HL-60 (cell line): ENCODE measurements at regions not wholly inside any gene's neighbourhood (a gene's known extent, or its start where the extent isn't known, plus 50 kb on each side); places are given as distances from the start of the nearest gene placed in this dataset.
"Not testable (repeated sequence)": the region's sequence is repeated elsewhere in the genome, so short reads cannot be mapped to it uniquely, and the experiment has no call there.

Experiments used
- DNase-seq, 2 experiments: peaks; one replicate each; pipeline ENCODE4 v3.0.0-alpha.2; 2010 to 2020; ENCODE audit warnings: low read depth in 1 of 2, low spot score in 1 of 2
- H3K27ac ChIP-seq: fragments of 250-450 bp; sonication (Bioruptor Pico); replicated peaks from 2 replicates; pipeline ENCODE4 v1.5.1; 2020; ENCODE audit warnings: mild to moderate bottlenecking, moderate library complexity
- H3K27me3 ChIP-seq: fragments of 250-450 bp; sonication (Bioruptor Pico); 2 replicates; pipeline ENCODE4 v1.5.1; 2021; ENCODE audit warnings: mild to moderate bottlenecking, moderate library complexity; ENCODE audit not compliant: insufficient read depth, poor library complexity, severe bottlenecking
- H3K4me3 ChIP-seq: replicated peaks from 2 replicates; pipeline ENCODE4 v1.5.1; 2011; ENCODE audit warnings: mild to moderate bottlenecking, control low read depth, low read length; ENCODE audit not compliant: insufficient read depth
- CTCF ChIP-seq: IDR thresholded peaks from one replicate; pipeline ENCODE4 v1.5.1; 2011; ENCODE audit warnings: low read length, control low read depth, inconsistent platforms; ENCODE audit not compliant: insufficient read depth
- GABPA ChIP-seq: IDR thresholded peaks from 2 replicates; pipeline ENCODE4 v1.6.1; 2012; ENCODE audit warnings: low read depth
- POLR2AphosphoS5 ChIP-seq: IDR thresholded peaks from 2 replicates; pipeline ENCODE4 v1.6.1; 2012; ENCODE audit warnings: low read depth
- SPI1 ChIP-seq: IDR thresholded peaks from 2 replicates; pipeline ENCODE4 v1.6.1; 2012; ENCODE audit warnings: low read depth, mild to moderate bottlenecking, borderline replicate concordance
- TF ChIP-seq, protein P1 (sequence below): IDR thresholded peaks from 2 replicates; pipeline ENCODE4 v1.6.1; 2012; ENCODE audit warnings: low read depth; ENCODE audit not compliant: insufficient replicate concordance

DNA sequence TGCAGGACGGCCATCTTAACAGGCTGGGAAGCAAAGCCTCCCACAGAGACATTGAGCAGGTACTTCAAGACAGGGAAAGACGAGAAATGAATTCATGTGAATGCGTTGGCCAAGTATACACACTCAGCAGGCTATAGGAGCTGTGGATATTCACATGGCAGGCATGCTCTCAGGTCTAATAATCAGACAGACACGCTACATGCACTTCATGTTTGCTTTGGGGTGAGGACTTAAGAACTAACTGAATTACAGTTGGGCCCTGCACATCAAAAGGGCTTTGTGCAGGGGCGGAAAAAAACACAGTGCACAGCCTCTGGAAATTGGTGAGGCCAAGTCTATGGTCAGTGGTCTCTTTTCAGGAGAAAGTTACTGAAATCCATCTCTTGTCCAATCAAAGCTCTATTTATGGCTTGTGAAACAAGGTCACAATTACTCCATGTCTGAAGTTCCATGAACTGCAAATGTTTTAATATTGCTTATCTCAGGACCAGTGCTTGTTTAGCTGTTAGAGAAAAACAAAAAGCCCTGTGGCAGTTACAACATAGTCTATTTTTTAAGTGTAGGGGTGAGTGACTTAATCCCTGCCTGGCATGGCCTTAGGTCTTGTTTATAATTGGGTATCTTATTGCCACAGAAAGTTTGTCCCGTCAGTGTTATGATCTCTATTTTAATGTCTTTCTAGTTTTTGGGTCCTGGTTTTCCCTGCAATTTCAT lies 100.6 kb upstream of the GOLGA6L6 start:
- no peak for DNase-seq
- TF ChIP-seq POLR2AphosphoS5 (no peak), CTCF (no peak), SPI1 (no peak), GABPA (no peak)
- TF ChIP-seq, protein P1, sequence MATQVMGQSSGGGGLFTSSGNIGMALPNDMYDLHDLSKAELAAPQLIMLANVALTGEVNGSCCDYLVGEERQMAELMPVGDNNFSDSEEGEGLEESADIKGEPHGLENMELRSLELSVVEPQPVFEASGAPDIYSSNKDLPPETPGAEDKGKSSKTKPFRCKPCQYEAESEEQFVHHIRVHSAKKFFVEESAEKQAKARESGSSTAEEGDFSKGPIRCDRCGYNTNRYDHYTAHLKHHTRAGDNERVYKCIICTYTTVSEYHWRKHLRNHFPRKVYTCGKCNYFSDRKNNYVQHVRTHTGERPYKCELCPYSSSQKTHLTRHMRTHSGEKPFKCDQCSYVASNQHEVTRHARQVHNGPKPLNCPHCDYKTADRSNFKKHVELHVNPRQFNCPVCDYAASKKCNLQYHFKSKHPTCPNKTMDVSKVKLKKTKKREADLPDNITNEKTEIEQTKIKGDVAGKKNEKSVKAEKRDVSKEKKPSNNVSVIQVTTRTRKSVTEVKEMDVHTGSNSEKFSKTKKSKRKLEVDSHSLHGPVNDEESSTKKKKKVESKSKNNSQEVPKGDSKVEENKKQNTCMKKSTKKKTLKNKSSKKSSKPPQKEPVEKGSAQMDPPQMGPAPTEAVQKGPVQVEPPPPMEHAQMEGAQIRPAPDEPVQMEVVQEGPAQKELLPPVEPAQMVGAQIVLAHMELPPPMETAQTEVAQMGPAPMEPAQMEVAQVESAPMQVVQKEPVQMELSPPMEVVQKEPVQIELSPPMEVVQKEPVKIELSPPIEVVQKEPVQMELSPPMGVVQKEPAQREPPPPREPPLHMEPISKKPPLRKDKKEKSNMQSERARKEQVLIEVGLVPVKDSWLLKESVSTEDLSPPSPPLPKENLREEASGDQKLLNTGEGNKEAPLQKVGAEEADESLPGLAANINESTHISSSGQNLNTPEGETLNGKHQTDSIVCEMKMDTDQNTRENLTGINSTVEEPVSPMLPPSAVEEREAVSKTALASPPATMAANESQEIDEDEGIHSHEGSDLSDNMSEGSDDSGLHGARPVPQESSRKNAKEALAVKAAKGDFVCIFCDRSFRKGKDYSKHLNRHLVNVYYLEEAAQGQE: no peak
- no peaks in the 10 kb centered on the region for H3K27me3 ChIP-seq

DNA sequence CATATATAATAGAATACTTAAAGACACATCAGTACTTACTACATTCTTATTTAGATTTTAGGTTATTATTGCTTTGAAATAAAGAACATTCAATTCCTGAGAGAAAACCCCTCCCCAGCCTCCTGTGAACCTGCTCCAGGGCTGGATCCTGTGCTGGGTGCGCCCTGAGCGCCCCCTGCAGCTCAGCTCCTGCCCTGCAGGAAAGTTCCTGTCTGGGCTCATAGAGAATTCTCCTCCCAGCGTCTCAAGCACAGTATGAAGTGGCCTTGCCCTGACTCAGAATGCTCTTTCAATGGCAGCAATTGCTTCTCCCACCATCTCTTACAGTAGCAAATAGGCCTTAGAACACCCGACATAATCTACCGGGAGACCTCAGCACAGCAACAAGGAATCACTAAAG lies 98.8 kb upstream of the GOLGA6L6 start:
- H3K27me3 ChIP-seq, H3K4me3 ChIP-seq, H3K27ac ChIP-seq, DNase-seq: not testable (repeated sequence)

More for the DNA sequence above, 100.6 kb upstream of the GOLGA6L6 start:
- no peak overlapping the region for H3K27ac ChIP-seq
- H3K4me3 ChIP-seq: no peak overlapping the region

DNA sequence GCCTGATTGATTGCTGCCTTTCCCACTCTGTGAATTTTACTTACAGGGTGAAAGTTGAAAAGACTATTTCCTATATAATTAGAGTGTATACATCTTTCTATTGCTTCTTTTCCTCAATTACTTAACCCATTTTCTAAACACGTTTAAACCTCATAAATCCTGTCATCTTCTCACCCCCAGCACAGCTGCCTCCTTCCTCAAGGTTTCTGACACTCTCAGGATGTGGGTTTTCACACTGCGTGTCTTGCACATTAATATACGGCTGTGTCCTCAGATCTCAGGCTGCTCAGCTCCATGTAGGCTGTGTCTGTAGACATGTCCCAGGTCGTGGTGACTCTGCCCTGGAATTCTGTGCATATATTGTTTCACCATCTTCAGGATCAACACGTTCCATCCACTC lies 97.6 kb upstream of the GOLGA6L6 start:
- not testable (repeated sequence) for H3K4me3 ChIP-seq, DNase-seq, H3K27me3 ChIP-seq, H3K27ac ChIP-seq

GRCh38 chr15:20637499-20637898 lies 95.9 kb upstream of the GOLGA6L6 start:
- not testable (repeated sequence) for H3K4me3 ChIP-seq, H3K27me3 ChIP-seq, DNase-seq, H3K27ac ChIP-seq

DNA sequence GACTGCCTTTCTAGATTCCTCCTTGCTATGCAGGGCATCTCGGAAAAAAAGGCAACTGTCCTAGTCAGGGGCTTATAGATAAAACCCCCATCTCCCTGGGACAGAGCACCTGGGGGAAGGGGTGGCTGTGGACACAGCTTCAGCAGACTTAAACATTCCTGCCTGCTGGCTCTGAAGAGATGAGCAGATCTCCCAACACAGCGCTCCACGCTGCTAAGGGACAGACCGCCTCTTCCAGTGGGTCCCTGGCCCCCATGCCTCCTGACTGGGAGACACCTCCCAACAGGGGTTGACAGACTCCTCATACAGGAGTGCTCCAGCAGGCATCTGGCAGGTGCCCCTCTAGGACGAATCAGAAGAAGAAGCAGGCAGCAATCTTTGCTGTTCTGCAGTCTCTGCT lies 87.9 kb upstream of the GOLGA6L6 start:
- H3K27ac ChIP-seq, DNase-seq, H3K27me3 ChIP-seq, H3K4me3 ChIP-seq: not testable (repeated sequence)

DNA sequence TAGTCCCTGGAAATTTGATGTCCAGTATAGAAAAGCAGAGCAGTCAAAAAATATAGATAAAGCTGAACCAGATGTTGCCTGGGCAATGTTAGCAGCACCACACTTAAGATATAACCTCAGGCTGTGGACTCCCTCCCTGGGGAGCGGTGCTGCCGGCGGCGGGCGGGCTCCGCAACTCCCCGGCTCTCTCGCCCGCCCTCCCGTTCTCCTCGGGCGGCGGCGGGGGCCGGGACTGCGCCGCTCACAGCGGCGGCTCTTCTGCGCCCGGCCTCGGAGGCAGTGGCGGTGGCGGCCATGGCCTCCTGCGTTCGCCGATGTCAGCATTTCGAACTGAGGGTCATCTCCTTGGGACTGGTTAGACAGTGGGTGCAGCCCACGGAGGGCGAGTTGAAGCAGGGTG lies 86.9 kb upstream of the GOLGA6L6 start:
- H3K27ac ChIP-seq: not testable (repeated sequence)

DNA sequence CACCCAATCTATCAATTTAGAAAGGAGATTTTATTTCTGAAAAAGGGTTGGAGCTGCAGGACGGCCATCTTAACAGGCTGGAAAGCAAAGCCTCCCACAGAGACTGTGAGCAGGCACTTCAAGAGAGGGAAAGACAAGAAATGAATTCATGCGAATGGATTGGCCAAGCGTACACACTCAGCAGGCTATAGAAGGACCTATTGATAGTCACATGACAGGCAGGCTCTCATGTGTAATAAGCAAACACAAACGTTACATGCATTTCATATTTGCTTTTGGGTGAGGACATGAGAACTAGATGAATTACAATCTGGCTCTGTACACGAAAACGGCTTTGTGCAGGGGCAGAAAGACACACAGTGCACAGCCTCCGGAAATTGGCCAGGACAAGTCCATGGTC lies 83.9 kb upstream of the GOLGA6L6 start:
- DNase-seq, H3K4me3 ChIP-seq, H3K27me3 ChIP-seq, H3K27ac ChIP-seq: not testable (repeated sequence)

More for the DNA sequence above, 86.9 kb upstream of the GOLGA6L6 start:
- not testable (repeated sequence) for DNase-seq, H3K27me3 ChIP-seq, H3K4me3 ChIP-seq

- not testable (repeated sequence) for H3K4me3 ChIP-seq, H3K27ac ChIP-seq, H3K27me3 ChIP-seq, DNase-seq
These were observed 82.5 kb upstream of the GOLGA6L6 start for GRCh38 chr15:20624085-20624484.

DNA sequence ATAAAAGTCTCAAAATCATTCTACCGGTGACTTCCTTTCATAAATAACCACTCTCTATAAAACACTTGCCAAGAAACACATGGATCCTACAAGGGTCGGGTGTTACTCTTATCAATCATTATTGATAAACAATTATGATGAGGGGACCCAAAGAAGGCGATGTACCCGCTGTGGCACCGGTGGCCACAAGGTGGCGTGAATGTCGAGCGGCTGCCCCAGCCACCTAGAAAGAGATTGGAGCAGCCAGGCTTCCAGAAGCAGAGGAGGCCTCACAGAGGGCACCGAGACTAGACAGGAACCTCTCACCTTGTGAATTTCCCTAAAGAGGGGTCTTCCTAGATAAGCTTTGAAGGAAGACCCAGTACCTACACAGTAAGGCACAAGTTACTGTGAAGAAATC lies 80.5 kb upstream of the GOLGA6L6 start:
- not testable (repeated sequence) for H3K4me3 ChIP-seq, H3K27ac ChIP-seq, DNase-seq, H3K27me3 ChIP-seq

GRCh38 chr15:20614549-20614948 lies 72.9 kb upstream of the GOLGA6L6 start:
- not testable (repeated sequence) for H3K27me3 ChIP-seq, DNase-seq, H3K4me3 ChIP-seq, H3K27ac ChIP-seq

DNA sequence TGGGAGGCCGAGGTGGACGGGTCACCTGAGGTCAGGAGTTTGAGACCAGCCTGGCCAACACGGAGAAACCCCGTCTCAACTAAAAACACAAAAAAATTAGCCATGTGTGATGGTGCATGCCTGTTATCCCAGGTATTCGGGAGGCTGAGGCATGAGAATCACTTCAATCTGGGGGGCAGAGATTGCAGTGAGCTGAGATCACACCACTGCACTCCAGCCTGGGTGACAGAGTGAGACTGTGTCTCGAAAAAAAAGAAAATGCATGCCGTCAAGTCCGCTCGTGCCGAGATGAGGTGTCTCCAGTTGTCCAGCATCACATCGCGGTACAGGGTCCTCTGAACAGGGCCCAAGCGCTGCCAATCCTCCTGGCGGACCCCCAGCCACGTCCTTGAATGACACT lies 71.2 kb upstream of the GOLGA6L6 start:
- H3K27me3 ChIP-seq, H3K27ac ChIP-seq, H3K4me3 ChIP-seq, DNase-seq: not testable (repeated sequence)

GRCh38 chr15:20612356-20612755 lies 70.8 kb upstream of the GOLGA6L6 start:
- not testable (repeated sequence) for DNase-seq, H3K4me3 ChIP-seq, H3K27ac ChIP-seq, H3K27me3 ChIP-seq
